Right hindlimb (tissue), 1 donor: ENCODE measurements at regions not wholly inside any gene's neighbourhood (a gene's known extent, or its start where the extent isn't known, plus 50 kb on each side); places are given as distances from the start of the nearest gene placed in this dataset.
"Not testable (repeated sequence)": the region's sequence is repeated elsewhere in the genome, so short reads cannot be mapped to it uniquely, and the experiment has no call there.

ENCODE experiments used
- DNase-seq: peaks from one replicate; pipeline ENCODE4 v3.0.0-alpha.2; 2018

- DNase-seq, result no peak
Measured at GRCh38 chr5:36531401-36531800, 75.0 kb upstream of the SLC1A3 start.

DNA sequence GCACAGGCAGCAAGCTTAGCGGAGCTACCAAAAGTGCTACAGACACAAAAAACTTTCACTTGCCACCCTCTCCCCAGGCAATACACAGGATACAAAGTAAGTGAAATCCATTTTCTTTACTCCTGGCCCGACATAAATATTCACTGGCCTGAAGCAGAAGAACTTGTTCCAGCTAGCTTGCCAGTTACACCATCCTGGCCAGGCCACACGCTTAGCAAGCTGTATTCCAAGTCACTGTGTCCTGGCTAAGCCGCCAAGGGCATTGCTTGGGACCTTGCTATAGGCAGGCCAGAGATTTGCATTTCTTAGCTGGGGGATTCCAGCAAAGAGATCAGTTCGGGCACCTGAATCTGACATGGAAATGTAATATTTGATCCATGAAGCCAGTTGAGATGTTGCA, 71.0 kb upstream of the SLC1A3 start:
- DNase-seq, result no peak

- no peak for DNase-seq
Measured at GRCh38 chr5:36535859-36536615, 70.4 kb upstream of the SLC1A3 start.

DNA sequence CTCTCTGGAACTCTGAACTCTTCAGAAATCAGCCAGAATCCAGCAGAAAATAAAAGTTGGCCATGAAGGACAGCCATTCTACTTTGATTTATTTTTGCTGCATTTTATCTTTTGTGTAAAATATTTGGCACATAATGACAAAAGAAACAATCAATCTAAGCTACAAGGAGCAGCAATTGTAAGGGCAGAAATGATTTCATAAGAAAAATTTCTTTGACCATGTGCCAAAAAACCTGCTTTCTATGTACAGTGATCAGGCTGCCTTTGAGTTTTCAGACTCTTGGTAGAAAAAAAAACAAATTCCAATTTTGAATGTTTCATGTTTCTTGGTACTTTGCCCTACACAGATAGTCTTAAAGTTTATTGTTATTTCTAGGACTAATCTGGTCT, 69.8 kb upstream of the SLC1A3 start:
- DNase-seq, result no peak

- no peak for DNase-seq
Measured at GRCh38 chr5:36537724-36538123, 68.7 kb upstream of the SLC1A3 start.

DNA sequence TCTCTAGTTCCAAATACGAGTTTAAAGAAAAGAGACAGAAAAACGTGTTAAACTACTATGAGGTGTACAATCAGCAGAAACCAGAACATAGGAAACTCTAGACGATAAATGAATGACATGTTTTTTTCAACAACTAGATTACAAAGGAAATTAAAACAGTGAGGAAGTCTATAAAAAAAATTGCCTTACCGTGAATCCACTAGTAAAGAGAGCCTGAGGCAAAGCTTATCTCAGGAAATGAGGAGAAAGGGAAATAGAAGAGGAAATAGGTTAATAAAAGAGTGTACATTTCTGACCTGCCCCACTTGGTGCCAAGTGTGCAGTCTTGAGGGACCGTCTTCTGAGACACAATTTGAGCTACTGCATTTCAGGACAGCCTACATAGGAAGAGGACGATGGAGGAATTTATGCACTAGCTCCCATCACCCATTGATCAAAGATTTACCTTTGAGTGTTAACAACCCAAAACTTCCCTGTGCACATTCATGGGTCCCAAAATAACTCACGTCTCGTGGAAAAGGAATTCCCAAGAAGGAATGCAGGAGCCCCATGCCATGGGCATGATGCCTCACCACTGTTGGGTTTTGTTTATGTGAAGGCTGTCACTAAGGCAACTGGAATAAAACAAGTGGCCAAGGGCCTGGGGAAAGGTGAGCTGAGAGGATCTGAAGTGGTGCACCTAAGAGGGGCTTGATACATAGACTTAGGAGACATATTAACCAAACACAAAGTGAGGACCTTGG, 53.6 kb upstream of the SLC1A3 start:
- DNase-seq, result no peak

DNA sequence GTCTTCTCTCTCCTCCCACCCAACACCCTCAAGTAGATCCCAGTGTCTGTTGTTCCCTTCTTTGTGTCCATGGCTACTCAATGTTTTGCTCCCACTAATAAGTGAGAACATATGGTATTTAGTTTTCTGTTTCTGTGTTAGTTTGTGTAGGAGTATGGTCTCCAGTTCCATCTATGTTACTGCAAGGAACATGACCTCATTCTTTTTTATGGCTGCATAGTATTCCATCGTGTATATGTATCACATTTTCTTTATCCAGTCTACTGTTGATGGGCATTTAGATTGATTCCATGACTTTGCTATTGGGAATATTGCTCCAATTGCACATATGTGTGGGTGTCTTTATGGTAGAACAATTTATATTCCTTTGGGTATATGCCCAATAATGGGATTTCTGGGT, 51.4 kb upstream of the SLC1A3 start:
- not testable (repeated sequence) for DNase-seq
